Neural progenitor cell (in vitro differentiated cells): ENCODE measurements at regions not wholly inside any gene's neighbourhood (a gene's known extent, or its start where the extent isn't known, plus 50 kb on each side); places are given as distances from the start of the nearest gene placed in this dataset.

Experiments used
- CTCF ChIP-seq: fragments of 200-600 bp; sonication (generic); IDR thresholded peaks from 2 replicates; pipeline ENCODE4 v1.5.1; 2017; ENCODE audit warnings: antibody characterized with exemption, mild to moderate bottlenecking
- EZH2phosphoT487 ChIP-seq: fragments of 200-600 bp; sonication (generic); IDR thresholded peaks from 2 replicates; pipeline ENCODE4 v1.6.1; 2017; ENCODE audit warnings: antibody characterized with exemption

GRCh38 chr12:114481200-114481535 is 75.2 kb upstream of the TBX5 start:
- no peak for TF ChIP-seq CTCF
- TF ChIP-seq EZH2phosphoT487, result no peak
